Cardiac fibroblast (primary cell): ENCODE measurements at regions not wholly inside any gene's neighbourhood (a gene's known extent, or its start where the extent isn't known, plus 50 kb on each side); places are given as distances from the start of the nearest gene placed in this dataset.
"Not testable (repeated sequence)": the region's sequence is repeated elsewhere in the genome, so short reads cannot be mapped to it uniquely, and the experiment has no call there.

Experiments
- DNase-seq, 2 donors: peaks; one replicate each; pipeline versions ENCODE4 v3.0.0 to v3.0.0-alpha.2; 2010; ENCODE audit warnings: low read depth in 2 of 2
- H3K4me3 ChIP-seq, 2 donors: replicated peaks in 1 of 2; 1 replicate in 1 of 2; 2 replicates in 1 of 2; pipeline ENCODE4 v1.5.1; 2011; ENCODE audit warnings: low read depth in 2 of 2, low read length in 2 of 2, mild to moderate bottlenecking in 2 of 2, moderate library complexity in 1 of 2
- CTCF ChIP-seq: IDR thresholded peaks from one replicate; pipeline ENCODE4 v1.5.1; 2011; ENCODE audit warnings: low read depth, mild to moderate bottlenecking, low read length, inconsistent platforms

DNA sequence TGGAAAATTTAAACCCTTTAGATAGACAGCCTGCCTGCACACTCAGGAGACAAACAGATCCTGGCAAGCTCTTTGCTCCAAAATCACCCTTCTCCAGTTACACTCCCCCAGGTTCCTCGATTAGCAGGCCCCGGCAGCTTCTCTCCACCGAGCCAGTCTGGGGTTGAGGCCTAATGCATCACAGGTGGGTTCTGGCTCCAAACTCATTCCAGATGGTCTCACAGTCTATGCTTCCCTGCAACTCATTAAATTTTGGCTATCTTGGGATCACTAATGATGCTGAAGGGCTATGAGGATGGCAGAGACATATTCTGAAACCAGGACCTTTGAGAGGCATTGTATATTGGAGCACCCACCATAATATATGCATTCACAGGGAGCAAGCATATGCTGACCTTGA, 559.8 kb upstream of the USP24 start:
- no peak for DNase-seq
- no peak overlapping the region for H3K4me3 ChIP-seq
- no peak for TF ChIP-seq CTCF

GRCh38 chr1:55774446-55774845, 559.3 kb upstream of the USP24 start:
- no peak overlapping the region for H3K4me3 ChIP-seq
- DNase-seq: no peak
- TF ChIP-seq CTCF: no peak

DNA sequence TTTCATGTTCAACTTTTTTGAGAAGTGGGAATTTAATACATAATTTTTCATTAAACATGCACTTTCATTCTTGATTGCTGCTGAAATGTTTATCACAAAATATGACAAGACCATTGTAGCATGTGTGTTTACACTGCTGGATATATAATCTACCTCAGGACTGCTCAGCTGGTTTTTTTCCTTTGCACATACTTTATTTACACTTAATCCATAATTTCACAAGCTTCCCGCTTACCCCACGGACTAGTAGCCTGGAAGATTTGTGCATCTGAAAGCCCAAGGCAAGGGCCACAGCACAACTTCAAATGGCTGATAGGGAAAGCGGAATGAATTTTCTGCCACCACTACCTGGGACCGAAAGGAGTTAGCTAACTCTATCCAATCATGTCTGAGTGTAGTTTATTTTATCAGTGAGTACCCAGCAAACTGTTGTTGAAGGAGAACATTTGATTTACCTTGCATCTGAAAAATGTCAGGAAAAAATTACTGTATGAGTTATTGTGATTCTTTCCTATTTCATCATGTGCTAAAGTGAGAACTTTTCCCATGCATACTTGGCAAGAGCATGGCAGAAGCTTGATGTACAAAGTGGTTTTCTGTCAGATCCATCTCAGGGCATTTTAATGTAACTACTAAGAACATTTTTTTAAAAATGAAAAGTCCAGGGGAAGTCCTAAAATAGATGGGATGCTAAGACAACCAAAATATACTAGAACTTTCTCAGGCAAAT, 558.2 kb upstream of the USP24 start:
- no peak overlapping the region for H3K4me3 ChIP-seq
- TF ChIP-seq CTCF: no peak
- DNase-seq: peak; percentile 4 to 59

DNA sequence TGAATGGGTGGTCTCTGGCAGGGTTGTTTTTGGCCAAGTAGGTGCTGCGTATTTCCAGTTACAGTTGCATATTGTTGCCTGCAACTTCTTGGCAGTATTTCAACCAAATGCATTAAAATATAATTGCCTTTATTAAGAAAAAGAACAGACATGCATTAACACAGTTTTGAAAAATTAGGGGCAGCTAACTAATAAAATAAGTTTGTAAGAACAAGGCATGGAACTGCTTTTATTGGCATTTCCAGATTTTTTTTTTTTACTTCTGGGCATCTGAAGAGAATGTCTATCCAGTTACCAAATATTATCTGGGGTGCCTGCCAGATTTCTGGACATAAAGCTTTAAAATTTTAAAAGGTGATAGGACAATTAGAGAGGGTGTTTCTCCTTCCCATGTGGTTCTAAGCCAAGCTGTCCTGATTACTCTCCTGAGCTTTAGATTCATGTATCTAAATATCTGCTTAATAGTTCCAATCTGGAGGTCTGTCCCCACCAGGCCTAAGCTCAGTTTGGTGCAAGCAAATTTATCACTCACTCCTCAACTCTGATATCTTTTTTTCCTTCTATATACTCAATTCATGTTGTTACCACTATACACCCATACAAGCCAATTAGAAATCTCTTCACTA, 553.3 kb upstream of the USP24 start:
- TF ChIP-seq CTCF: no peak
- H3K4me3 ChIP-seq: no peak overlapping the region
- DNase-seq: peak in 1 of 2 donors; percentile 7

DNA sequence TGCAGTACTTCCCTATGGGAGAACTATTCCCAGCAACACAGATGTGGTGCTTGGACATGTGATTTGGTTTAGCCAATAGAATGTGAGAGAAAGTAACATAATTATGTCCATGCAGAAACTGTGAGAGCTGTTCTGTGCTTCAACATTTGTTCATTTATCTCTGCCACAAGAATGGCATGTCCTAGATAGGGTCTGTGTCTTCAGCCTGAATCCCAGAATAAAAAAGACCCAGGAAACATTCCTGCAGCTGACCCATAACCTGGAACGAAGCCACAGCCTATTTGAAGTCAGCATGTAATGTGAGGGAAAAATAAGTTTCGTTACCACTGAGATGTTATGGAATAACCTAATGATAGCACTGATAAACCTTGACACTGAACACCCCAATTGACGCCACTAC, 552.0 kb upstream of the USP24 start:
- no peak for TF ChIP-seq CTCF
- peak in 1 of 2 donors; percentile 4 for DNase-seq
- H3K4me3 ChIP-seq: no peak overlapping the region

DNA sequence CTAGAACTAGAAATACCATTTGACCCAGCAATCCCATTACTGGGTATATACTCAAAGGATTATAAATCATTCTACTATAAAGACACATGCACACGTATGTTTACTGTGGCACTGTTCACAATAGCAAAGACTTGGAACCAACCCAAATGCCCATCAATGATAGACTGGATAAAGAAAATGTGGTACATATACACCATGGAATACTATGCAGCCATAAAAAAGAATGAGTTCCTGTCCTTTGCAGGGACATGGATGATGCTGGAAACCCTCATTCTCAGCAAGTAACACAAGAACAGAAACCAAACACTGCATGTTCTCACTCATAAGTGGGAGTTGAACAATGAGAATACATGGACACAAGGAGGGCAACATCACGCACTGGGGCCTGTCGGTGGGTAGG, 550.3 kb upstream of the USP24 start:
- not testable (repeated sequence) for DNase-seq, H3K4me3 ChIP-seq

DNA sequence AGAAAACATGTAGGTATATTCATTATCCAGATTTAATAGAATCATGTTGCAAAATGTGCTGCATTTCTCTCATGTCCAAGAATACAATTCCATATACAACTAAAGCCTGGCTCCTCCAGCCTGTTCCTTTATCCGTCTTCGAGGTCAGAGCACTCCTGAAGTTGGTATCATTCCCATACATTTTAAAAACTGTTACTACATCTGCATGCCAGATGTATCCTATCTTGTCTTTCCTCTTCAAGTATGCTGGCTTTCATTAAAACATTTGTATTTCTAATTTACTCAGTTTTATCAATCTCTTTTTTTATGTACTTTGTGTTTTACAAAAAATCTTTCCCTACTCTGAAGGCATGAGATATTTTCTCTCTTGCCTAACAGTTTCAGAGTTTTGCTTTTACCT, 536.6 kb upstream of the USP24 start:
- TF ChIP-seq CTCF: no peak
- H3K4me3 ChIP-seq: no peak overlapping the region
- no peak for DNase-seq
